ENCODE measurements at regions not wholly inside any gene's neighbourhood (a gene's known extent, or its start where the extent isn't known, plus 50 kb on each side); places are given as distances from the start of the nearest gene placed in this dataset.
A peak's percentile ranks its signal among the peaks of the same experiment; 100 is the strongest.

DNA sequence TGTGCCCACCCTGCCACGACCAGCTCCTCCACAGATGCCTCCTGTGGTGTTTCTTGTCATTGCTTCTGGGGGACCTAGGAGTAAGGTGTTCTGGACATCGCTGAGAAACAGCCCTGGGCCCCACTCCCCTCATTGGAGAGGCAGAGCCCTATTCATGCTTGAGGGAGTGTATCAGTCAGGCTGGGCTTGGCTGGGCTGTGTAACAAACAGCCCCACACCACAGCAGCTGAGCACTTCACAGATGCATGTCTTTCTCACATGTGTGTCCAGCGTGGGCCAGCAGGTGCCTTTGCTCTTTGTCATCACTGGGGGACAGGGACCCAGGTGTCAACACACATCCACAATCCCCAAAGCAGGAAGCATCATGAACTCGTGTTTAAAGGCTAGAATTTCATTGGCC, 65.1 kb upstream of the FBRSL1 start:
- no peak for DNase-seq

DNA sequence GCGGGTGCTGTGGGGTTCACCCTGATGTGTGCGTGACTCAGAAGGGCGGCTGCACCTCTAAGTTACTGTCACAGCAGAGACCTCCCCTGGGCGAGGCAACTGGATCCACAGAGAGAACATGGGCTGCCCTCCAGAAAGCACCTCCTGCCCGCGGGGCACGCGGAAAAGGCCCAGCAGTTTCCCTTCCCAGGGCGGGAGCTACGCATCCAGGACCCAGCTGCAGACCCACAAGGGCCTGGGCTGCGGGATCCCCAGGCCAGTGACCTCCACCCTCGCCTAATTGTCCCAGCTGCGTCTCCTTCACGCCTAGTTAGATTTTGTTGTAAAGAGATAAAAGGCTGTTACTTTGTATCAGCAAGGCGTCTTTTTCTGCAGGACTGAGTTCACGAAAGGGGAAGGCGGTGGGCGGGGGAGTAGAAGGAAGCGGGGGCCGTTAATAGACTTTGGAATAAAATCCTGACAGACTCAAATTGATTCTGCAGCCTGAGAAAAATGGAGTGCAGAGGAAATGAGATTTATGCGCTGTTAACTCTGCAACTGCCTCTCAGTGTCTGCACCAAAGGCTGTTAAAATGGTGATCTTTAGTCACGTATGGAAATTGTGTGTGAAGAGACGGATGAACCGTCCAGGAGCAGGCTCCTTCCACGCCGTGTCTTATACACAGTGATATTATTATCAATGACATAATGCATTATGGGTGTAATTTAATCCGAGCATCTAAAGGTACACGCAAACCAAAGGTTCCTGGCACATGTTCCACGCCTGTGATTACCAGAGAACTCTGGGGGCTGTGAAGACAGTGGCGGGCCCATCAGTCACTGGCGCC, 65.9 kb upstream of the FBRSL1 start:
- DNase-seq, result peak; percentile 46

DNA sequence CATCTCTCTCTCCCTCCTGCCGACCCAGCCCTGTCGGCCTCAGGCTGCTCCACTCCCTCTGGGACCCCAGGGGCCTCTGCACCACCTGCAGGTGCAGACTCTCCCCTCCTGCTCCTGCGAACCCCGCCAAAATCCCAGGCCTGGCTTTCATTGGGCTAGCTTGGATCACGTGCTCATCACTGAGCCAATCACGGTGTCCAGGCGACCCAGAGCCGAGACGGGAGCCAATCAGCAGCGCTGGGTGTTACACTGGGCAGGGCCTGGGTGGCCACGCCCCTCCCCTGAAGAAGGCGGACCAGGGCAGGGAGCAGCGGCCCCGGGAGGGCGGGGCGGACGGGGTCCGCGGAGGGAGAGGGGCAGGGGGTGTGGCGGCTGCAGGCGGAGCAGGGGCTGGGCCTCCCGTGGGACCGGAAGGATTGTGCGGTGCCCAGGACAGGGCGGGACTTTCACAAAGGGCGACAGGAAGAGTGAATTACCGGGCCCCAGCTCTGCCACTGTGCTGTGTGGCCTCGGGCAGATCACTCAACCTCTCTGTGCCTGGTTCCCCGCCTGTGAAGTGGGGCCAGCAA, 66.6 kb upstream of the FBRSL1 start:
- DNase-seq, result no peak

DNA sequence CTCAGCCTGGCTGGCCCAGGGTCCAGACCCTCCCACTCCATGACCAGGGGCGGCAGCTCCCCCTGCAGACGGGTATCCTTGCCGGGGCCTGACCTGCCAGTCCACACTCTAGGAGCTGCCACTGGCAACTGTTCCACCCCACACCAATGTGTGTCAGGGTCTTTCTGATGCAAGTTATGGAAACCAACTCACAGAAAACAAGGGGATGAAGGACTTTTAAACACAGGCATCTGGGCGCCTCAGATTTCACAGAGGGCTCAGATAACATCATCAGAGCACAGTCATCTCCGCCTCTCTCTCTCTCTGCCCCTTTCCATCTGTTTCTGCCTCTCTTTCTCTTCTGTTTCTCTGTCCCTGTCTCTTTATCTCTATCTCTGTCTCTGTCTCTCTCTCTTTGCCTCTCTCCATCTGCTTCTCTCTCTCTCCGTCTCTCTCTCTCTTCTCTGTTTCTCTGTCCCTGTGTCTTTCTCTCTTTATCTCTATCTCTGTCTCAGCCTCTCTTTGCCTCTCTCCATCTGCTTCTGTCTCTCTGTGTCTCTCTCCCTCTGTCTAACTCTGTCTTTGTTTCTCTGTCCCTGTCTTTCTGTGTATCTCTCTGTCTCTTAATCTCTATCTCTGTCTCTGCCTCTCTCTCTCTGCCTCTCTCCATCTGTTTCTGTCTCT, 67.4 kb upstream of the FBRSL1 start:
- DNase-seq, result peak; percentile 70

DNA sequence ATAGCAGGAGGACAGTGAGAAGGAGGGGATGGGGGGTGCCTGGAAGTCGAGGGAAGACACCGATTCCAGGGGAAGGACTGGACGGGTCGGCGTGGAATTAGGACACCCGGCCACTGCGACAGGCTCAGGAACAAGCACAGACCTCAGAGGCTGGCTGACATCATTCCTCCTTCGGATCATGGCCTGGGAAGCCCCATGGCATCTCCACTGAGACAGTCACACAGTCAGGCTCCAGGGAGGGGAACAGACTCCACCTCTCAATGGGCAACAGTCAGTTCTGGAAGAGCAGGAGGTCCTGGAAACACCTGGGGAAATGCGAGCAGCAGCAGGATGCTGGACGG, 67.9 kb upstream of the FBRSL1 start:
- DNase-seq, result no peak

DNA sequence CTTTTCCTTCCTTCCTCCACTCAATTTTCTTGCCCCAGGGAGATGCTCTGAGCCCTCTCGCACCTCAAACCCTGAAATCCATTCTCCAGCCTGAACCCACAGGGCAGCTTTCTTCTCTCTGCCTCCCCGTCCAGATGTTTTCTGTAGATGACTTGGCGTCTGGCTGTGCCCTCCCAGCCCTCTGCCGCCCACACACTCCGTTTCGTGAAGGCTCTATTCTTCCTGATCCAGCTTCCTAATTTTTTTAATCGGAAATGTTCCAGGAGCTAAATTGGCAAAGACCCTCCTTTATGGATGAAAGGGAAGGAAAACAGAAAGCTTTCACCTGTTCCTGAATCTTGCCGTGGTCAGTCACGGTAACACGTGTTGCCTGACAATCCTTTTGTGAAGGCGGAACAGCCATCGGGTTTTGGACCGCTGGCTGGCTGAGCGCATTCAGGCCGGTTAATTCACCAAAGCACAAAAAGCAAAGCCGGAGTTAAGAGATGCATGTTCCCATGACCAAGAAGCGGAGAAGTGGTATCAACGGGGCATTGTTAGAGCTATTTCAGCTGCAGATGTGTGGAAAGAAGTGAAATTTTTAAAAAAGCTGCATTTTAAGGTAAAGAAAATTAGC, 70.2 kb upstream of the FBRSL1 start:
- DNase-seq, result peak; percentile 88

DNA sequence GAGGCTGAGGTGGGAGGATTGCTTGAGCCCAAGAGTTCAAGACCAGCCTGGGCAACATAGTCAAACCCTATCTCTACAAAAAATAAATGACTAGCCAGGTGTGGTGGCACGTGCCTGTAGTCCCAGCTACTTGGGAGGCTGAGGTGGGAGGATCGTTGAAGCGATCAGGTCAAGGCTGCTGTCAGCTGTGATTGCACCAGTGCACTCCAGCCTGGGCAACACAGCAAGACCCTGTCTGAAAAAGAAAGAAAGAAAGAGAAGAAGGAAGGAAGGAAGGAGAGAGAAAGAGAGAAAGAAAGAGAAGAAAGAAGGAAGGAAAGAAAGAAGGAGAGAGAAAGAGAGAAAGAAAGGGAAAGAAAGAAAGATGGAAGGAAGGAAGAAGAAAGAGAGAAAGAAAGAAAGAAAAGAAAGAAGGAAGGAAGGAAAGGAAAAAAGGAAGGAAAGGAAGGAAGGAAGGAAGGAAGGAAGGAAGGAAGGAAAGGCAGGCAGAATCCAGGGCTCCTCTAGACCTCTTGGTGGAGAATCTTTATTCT, 71.5 kb upstream of the FBRSL1 start:
- no peak for DNase-seq

DNA sequence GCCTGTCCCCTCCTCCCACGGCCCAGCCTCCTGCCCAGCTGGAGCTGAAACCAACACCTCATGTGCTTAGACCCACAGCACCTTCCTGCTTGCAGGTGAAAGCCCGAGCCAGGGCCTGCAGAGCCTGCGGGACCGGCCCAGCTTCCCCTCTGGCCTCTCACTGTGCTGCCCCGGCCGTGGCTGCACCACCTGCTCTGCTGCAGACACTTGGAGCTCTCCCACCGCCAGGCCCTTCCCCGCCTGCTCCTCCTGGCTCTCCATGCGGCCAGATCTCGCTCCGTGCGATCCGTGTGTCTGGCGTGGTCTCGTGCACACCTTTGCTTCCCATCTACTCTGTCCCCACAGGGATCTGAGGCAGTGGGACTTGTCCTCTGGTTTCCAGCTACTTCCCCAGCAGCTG, 72.2 kb upstream of the FBRSL1 start:
- DNase-seq, result no peak

DNA sequence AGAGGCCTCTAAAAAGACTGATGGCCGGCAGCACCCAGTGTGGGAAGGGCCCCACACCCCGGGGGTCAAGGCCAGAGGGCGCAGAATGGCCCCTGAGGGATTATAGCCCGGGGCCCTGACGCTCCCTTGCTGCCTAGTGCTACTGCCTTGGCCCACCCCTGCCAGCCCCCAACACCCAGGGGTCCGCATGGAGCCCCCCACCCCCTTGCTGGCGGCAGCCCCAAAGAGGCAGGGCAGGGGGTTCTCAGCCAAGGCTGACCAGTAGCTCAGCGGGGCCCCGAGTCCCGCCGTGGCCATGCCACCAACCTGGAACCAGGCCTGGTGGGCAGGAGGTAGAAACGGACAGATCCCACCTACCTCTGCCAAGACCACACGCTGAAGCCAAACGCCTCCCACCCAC, 73.1 kb upstream of the FBRSL1 start:
- no peak for DNase-seq

DNA sequence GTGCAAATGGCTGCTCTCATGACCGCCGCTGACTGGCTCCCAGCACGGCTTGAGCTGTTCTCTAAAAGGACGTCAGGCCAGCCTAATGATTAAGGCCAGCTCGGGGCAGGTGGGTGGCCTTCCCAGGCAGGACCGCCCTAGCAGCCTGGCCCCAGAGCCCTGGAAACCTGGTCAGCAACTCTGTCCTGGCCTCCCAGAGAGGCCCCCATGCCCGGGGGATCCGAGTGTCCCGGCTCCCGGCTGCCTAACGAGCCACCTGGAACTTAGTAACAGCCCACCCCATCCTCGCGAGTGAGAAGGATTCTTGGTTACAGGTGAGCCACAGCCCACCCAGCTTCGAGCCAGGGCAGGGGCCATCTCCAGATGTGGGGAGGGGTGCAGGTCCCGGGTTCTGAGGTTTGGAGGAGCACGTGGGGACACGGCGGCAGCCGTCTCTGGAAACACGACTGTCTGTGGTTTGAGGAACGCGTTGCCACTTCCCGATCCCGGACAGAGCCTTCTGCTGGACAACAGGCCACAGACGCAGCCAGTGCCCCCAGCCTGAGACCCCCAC, 73.8 kb upstream of the FBRSL1 start:
- no peak for DNase-seq

DNA sequence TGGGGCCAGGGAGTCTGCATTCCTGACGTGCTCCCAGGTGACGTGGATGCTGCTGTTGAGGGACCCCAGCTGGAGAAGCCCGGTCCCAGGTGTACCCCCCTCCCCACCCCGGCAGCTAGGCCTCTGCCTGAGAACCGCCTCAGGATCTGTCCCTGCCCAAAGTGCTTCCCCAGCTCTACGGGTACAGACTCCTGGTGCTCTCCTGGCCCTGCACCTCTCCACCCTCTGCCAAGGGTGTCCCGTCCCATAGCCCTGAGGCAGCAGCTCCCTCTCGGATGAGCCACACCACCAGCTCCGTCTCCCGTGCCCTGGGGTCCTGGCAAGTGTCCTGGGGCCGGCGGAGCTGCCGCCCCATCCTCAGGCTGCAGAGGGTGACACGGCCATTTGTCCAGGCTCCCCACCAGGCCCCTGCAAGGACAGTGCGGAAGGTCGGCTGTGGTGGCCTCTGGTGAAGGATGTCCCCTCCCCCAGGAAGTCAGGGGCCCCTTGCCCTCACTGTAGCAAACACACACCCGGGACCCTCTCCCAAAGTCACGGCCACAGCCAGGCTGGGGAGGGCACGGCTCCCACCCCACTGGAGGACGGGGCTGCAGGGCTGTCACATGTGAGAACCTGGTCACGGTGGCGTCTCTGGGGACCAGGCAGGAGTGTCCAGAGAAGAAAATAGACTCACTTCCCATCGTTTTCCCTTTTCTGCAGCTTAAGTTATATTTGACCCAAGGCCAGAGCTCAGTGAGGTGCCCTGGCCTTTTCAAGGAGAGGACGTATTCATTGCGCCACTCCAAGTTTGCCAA, 74.4 kb upstream of the FBRSL1 start:
- no peak for DNase-seq

DNA sequence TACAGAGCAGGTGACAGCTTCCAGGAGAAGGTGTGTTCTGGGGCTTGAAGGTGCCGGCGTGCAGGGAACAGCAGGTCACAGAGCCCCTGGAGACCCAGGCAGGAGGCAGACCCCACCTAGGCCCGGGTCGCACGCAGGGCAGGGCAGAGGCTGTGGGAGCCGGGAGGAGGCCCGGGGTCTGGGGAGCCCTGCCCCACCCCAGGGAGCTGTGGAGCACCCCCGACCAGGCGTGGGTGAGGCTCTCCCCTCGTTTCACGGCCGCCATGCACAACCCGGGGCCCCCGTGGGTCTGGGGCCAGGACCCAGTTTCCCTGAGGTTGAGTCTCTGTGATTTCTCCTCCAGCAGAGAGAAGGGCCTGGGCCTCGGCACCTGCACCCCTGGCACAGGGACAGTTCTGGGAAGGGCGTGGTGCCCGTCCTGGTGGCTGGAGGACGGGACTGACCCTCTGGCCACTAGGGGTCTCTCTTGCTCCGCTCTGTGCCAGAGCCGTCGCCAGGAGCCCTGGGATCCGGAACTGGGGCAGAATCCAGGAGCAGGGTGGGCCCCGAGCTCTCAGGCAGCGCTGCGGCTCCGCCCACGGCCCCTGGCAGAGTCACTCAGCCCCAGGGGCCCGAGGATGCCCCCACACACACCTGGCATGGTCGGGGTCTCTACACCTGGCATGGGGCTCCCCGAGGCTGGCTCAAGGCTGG, 75.2 kb upstream of the FBRSL1 start:
- peak; percentile 94 for DNase-seq

DNA sequence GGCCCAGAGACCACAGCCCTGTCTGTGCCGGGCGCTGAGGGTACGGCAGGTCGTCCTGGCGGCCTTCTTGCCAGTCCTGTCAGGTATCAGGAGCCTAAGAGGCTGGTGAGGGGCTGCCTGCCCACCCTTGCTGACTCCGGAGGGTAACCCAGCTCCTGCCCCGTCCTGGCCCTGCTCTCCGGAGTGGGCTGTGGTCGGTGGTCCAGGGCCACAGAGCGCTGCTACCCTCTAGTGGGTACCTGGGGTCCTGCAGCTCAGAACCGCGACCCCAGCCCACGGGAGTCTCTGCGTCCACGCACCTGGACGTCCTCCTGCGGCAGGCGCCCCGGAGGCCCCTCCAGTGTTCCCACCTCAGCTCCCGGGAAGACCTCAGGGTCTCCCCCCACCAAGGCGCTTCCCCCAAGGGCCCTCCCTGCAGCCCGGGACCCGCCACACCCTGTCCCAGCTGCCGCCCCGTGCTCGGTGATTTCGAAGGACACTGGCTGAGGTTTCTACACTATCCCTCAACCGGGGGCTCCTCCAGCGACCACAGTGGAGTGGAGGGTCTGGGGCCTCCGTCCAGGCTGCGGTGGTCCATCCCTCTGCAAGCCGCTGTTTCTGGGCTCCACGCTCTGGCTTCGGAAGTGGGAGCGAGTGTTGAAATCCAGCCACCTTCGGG, 75.9 kb upstream of the FBRSL1 start:
- peak; percentile 55 for DNase-seq

DNA sequence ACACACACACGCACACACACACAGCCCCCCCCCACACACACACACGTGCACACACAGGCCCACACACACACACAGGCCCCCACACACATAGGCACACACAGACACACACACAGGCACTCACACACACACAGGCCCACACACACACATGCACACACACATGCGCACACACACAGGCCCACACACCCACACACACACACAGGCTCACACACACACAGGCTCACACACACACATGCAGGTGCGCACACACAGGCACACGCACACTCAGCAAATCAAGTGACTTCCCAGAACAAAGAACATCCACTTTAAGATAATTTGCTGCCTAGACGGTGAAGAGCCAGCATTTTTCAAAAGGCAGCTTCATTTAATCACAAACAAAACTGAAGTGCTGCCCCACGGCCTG, 78.5 kb upstream of the FBRSL1 start:
- no peak for DNase-seq

DNA sequence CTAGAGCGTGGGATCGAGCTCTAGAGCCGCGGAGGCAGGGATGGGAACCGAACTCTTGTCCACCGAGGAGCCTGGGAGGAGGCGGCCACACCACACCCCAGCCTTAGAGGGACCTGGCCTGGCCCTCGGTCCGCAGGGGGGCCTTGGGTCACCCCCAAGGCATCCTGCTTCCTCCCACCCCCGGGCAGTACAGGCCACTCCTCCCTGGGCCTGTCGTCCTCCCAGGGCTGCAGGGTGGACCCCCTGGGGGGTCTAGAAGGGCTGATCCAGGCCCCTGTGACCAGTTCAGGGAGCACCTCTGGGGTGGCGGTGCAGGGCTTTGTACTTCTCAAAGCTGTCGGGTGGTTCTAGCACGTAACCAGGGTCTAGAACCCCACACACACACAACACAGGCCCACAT, 79.1 kb upstream of the FBRSL1 start:
- DNase-seq, result no peak

DNA sequence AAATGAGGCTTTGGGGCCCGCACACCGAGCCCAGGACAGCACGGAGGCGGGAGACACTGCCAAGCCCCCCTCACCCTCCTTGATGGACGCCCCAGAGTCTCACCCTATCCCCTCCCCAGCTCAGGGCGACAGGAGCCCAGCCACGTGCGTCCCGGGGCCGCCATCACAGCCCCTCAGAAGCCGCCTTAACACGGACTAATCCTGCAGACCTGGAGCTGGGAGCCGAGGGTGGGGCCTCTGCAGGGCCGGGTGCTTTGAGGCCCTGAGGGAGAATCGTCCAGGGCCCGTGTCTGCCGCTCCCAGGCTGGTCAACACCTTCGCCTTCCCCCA, 79.7 kb upstream of the FBRSL1 start:
- no peak for DNase-seq

DNA sequence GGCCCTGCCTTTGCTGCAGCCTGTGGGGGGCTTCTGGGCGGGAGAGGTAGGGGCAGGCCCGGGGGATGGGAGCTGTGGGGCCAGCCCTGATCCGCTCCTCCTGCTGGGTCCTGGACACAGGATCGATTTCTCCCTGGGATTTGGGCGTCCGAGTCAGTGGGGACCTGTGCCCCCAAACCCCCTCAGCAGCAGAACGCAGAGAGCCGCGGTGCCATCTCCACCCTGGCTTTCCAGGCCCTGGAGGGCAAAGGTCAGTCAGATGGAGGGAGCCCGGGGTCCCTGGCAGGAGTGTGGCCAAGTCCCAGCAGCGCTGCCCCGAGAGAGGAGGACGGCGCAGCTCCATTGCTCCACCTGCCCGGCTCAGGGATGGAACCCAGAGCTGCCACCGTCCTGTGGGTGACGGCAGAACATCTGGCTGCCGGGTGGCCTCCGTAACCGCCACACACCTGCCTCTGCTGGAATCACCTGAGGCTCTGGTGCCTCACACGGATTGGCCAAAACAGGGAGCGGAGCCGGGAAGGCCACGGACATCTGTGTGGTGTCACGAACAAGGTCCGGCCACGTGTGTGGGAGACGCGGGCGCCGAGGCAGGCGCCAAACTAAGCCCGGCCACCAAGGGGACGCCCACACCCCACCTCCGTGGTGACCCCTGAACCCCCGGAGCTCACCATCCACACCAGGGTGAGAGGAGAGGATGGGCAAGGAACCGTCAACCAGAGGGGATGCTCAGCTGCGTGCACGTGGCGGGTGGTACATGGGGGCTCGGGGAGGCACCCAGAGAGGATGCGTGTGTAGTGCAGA, 80.3 kb upstream of the FBRSL1 start:
- DNase-seq, result no peak

DNA sequence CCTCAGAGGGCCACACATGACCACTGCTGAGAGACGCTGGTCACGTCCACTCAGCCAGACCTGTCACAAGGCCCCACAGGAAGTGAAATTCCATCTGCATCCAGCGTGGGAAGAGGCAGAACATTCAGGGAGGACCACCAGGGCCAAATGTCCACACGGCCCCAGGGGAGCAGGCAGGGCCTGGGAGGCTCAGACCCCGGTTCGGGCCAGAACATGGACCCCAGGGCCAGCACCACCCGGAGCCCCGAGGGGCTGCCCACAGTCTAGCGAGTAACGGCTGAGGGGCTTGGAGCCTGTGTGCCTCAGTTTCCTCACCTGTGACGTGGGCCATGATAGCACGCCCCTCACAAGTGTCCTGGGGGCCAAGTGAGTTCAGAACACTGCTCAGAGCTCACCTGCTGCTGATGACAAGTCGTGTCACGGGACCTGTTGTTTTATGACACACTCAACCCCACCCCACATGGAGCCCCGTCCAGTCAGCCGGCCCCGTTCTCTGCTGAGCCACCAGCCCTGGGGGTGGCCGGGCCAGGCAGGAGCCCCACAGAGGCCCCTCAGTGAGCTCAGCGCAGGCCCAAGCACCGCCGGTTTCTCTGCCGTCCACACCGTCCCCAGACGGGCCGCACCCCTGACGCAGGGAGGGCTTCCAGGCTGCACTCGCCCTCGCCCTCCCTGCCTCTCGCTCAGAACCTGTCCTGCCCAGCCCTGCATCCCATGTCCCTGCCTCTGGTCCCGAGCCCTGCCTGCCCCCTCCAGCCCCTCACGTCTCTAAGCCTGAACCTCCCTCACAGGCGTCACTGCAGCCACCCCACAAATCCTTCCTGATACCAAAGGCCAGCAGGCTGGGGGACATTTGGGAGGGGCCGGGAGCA, 79.5 kb upstream of the GALNT9 start:
- no peak for DNase-seq

DNA sequence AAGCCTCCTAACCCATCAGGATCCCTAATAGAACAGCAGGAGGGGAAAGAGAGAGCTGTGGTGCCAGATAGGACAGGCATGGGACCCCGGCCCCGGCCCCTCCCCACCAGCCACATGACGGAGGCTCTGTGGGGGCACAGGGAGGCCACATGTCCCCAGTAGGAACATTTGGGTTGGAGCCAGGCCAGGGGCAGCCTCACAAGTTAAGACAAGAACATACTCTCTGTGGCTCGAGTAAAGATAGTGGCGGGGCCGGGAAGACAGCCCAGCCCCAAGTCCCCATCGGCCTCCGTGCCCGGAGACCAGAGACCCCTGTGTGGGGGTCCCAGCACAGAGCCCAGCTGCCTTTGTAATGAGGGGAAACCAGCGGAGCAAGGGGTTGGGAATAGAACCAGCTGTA, 78.6 kb upstream of the GALNT9 start:
- DNase-seq, result no peak

All from tongue (tissue), 1 donor.